Smooth muscle cell (in vitro differentiated cells): ENCODE measurements at regions not wholly inside any gene's neighbourhood (a gene's known extent, or its start where the extent isn't known, plus 50 kb on each side); places are given as distances from the start of the nearest gene placed in this dataset.
A peak's percentile ranks its signal among the peaks of the same experiment; 100 is the strongest.

Experiments
- DNase-seq: peaks from one replicate; lab custom pipeline; 2025; ENCODE audit not compliant: unreplicated experiment; lab: John Stamatoyannopoulos, UW
- H2AFZ ChIP-seq: fragments of 200-600 bp; sonication (generic); 2 replicates; pipeline ENCODE4 v1.6.0; 2016; ENCODE audit warnings: antibody characterized with exemption, low read depth, mild to moderate bottlenecking
- H3F3A ChIP-seq: fragments of 200-600 bp; sonication (generic); 2 replicates; pipeline ENCODE4 v1.6.0; 2017; ENCODE audit warnings: antibody characterized with exemption, low read depth
- H3K27ac ChIP-seq: fragments of 200-600 bp; sonication (generic); 2 replicates; pipeline ENCODE4 v1.5.1; 2016; ENCODE audit warnings: low read depth, mild to moderate bottlenecking
- H3K27me3 ChIP-seq: fragments of 200-600 bp; sonication (generic); 2 replicates; pipeline ENCODE4 v1.6.1; 2016; ENCODE audit warnings: low read depth, mild to moderate bottlenecking
- H3K36me3 ChIP-seq: fragments of 200-600 bp; sonication (generic); 2 replicates; pipeline ENCODE4 v1.5.1; 2016; ENCODE audit warnings: low read depth
- H3K4me1 ChIP-seq: fragments of 200-600 bp; sonication (generic); 2 replicates; pipeline ENCODE4 v1.5.1; 2016; ENCODE audit warnings: low read depth
- H3K4me2 ChIP-seq: fragments of 200-600 bp; sonication (generic); 2 replicates; pipeline ENCODE4 v1.6.0; 2016; ENCODE audit warnings: mild to moderate bottlenecking
- H3K4me3 ChIP-seq: fragments of 200-600 bp; sonication (generic); 2 replicates; pipeline ENCODE4 v1.5.1; 2016; ENCODE audit warnings: mild to moderate bottlenecking
- H3K79me2 ChIP-seq: fragments of 200-600 bp; sonication (generic); 2 replicates; pipeline ENCODE4 v1.6.0; 2016; ENCODE audit warnings: low read depth, mild to moderate bottlenecking
- H3K9ac ChIP-seq: fragments of 200-600 bp; sonication (generic); 2 replicates; pipeline ENCODE4 v1.6.0; 2016; ENCODE audit warnings: low read depth
- H3K9me3 ChIP-seq: fragments of 200-600 bp; sonication (generic); replicated peaks from 2 replicates; pipeline ENCODE4 v1.5.1; 2016; ENCODE audit warnings: low read depth
- H4K20me1 ChIP-seq: fragments of 200-600 bp; sonication (generic); 2 replicates; pipeline ENCODE4 v1.6.0; 2016; ENCODE audit warnings: low read depth
- CTCF ChIP-seq: fragments of 200-600 bp; sonication (generic); IDR thresholded peaks from 2 replicates; pipeline ENCODE4 v1.5.1; 2017; ENCODE audit warnings: borderline replicate concordance, mild to moderate bottlenecking, antibody characterized with exemption; ENCODE audit not compliant: insufficient read depth, poor library complexity, severe bottlenecking
- WGBS: methylation state at CpG from one replicate; pipeline ENCODE4 v1.1.7; 2016; ENCODE audit warnings: low lambda C conversion rate; 5-methylcytosine and 5-hydroxymethylcytosine counted together

GRCh38 chr4:64796581-64796980 is 387.3 kb upstream of the TECRL start:
- Histone ChIP-seq H3K27me3 (no peaks in the 10 kb centered on the region), H3K36me3 (no peaks in the 10 kb centered on the region), H3K79me2 (no peaks in the 10 kb centered on the region), H3K27ac (no peak overlapping the region), H3K9ac (no peak overlapping the region), H3K4me3 (no peak overlapping the region), H3K4me1 (no peaks in the 10 kb centered on the region), H3F3A (no peaks in the 10 kb centered on the region), H2AFZ (no peak overlapping the region), H3K9me3 (no peaks in the 10 kb centered on the region), H4K20me1 (no peaks in the 10 kb centered on the region), H3K4me2 (no peak overlapping the region)
- no peak for DNase-seq
- no peak for TF ChIP-seq CTCF
- 80% methylated on average over 2 of the region's 2 CpGs for WGBS

GRCh38 chr4:64784125-64784524 is 374.9 kb upstream of the TECRL start:
- WGBS: 4% methylated on average over 1 of the region's 1 CpG
- Histone ChIP-seq H3F3A (no peaks in the 10 kb centered on the region), H3K36me3 (no peaks in the 10 kb centered on the region), H4K20me1 (no peaks in the 10 kb centered on the region), H3K79me2 (no peaks in the 10 kb centered on the region), H3K27me3 (no peaks in the 10 kb centered on the region), H3K4me3 (no peak overlapping the region), H3K9me3 (no peaks in the 10 kb centered on the region), H3K4me2 (no peak overlapping the region), H2AFZ (no peak overlapping the region), H3K9ac (no peak overlapping the region), H3K4me1 (no peaks in the 10 kb centered on the region), H3K27ac (no peak overlapping the region)
- no peak for DNase-seq
- TF ChIP-seq CTCF: no peak

GRCh38 chr4:64781737-64782326 is 372.6 kb upstream of the TECRL start:
- Histone ChIP-seq H3K27ac (no peak overlapping the region), H3K9ac (no peak overlapping the region), H3K4me2 (no peak overlapping the region), H3K4me1 (no peaks in the 10 kb centered on the region), H3K27me3 (no peaks in the 10 kb centered on the region), H2AFZ (no peak overlapping the region), H3F3A (no peaks in the 10 kb centered on the region), H3K79me2 (no peaks in the 10 kb centered on the region), H4K20me1 (no peaks in the 10 kb centered on the region), H3K4me3 (no peak overlapping the region), H3K36me3 (no peaks in the 10 kb centered on the region), H3K9me3 (no peaks in the 10 kb centered on the region)
- WGBS: 49% methylated on average over 3 of the region's 3 CpGs
- TF ChIP-seq CTCF: peak; percentile 75
- no peak for DNase-seq

- H3K9me3 ChIP-seq: no peaks in the 10 kb centered on the region
- H3K36me3 ChIP-seq: no peaks in the 10 kb centered on the region
- no peaks in the 10 kb centered on the region for H4K20me1 ChIP-seq
- no peak overlapping the region for H2AFZ ChIP-seq
- H3K4me2 ChIP-seq: no peak overlapping the region
- 37% methylated on average over 5 of the region's 5 CpGs for WGBS
- no peak overlapping the region for H3K4me3 ChIP-seq
- H3K9ac ChIP-seq: no peak overlapping the region
- no peaks in the 10 kb centered on the region for H3K27me3 ChIP-seq
- H3F3A ChIP-seq: no peaks in the 10 kb centered on the region
- no peak for TF ChIP-seq CTCF
- no peaks in the 10 kb centered on the region for H3K4me1 ChIP-seq
- no peaks in the 10 kb centered on the region for H3K79me2 ChIP-seq
- no peak for DNase-seq
- no peak overlapping the region for H3K27ac ChIP-seq
These were observed 371.4 kb upstream of the TECRL start for GRCh38 chr4:64780664-64781063.
